ENCODE measurements at regions not wholly inside any gene's neighbourhood (a gene's known extent, or its start where the extent isn't known, plus 50 kb on each side); places are given as distances from the start of the nearest gene placed in this dataset.

DNA sequence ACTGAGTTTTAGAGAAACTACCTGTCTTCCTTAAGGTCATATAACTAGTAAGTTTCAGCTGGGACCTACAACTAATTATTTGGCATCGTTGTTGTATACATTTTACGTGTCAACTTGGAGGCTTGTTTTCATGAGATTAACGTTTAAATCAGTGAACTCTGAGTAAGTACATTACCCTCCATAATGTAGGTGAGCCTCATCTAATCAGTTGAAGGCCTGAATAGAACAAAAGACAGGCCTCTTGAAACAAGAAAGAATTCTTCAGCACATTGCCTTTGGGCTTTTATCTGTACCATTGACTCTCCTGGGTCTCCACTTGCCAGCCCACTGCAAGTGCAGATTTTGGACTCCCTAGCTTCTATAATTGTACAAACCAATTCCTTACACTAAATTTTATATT lies 364.6 kb downstream of the ADGRL2 start:
- no peaks in the 10 kb centered on the region for H3K36me3 ChIP-seq (ENCODE audit: control insufficient read depth in 1 of 2, insufficient read depth in 2 of 2, low read length in 2 of 2)
- H3K27ac ChIP-seq (ENCODE audit: low read length), result no peak overlapping the region
- H3K4me3 ChIP-seq (ENCODE audit: low read depth in 1 of 2, low read length in 2 of 2), result no peak overlapping the region
- H3K27me3 ChIP-seq (ENCODE audit: low read depth, low read length), result no peaks in the 10 kb centered on the region
- no peaks in the 10 kb centered on the region for H3K9me3 ChIP-seq (ENCODE audit: control insufficient read depth in 1 of 2, low read length in 2 of 2)
- peaks cover 0 to 13% of the 10 kb centered on the region in 2 donors for H3K4me1 ChIP-seq (ENCODE audit: control insufficient read depth in 1 of 2, insufficient read depth in 2 of 2, low read length in 2 of 2)

- Histone ChIP-seq H3K27me3 (ENCODE audit: low read depth, low read length) (no peaks in the 10 kb centered on the region), H3K4me1 (ENCODE audit: control insufficient read depth in 1 of 2, insufficient read depth in 2 of 2, low read length in 2 of 2) (peaks cover 0 to 13% of the 10 kb centered on the region in 2 donors), H3K27ac (ENCODE audit: low read length) (no peak overlapping the region), H3K9me3 (ENCODE audit: control insufficient read depth in 1 of 2, low read length in 2 of 2) (no peaks in the 10 kb centered on the region), H3K36me3 (ENCODE audit: control insufficient read depth in 1 of 2, insufficient read depth in 2 of 2, low read length in 2 of 2) (no peaks in the 10 kb centered on the region), H3K4me3 (ENCODE audit: low read depth in 1 of 2, low read length in 2 of 2) (no peak overlapping the region)
Observed at GRCh38 chr1:82162486-82163420, 362.0 kb downstream of the ADGRL2 start.

- no peaks in the 10 kb centered on the region for H3K9me3 ChIP-seq (ENCODE audit: control insufficient read depth in 1 of 2, low read length in 2 of 2)
- H3K36me3 ChIP-seq (ENCODE audit: control insufficient read depth in 1 of 2, insufficient read depth in 2 of 2, low read length in 2 of 2), result no peaks in the 10 kb centered on the region
- H3K27ac ChIP-seq (ENCODE audit: low read length), result no peak overlapping the region
- no peaks in the 10 kb centered on the region for H3K27me3 ChIP-seq (ENCODE audit: low read depth, low read length)
- peaks cover 0 to 13% of the 10 kb centered on the region in 2 donors for H3K4me1 ChIP-seq (ENCODE audit: control insufficient read depth in 1 of 2, insufficient read depth in 2 of 2, low read length in 2 of 2)
- H3K4me3 ChIP-seq (ENCODE audit: low read depth in 1 of 2, low read length in 2 of 2), result peak overlapping the region; percentile 47 to 60
Observed at GRCh38 chr1:82161700-82162141, 361.0 kb downstream of the ADGRL2 start.

DNA sequence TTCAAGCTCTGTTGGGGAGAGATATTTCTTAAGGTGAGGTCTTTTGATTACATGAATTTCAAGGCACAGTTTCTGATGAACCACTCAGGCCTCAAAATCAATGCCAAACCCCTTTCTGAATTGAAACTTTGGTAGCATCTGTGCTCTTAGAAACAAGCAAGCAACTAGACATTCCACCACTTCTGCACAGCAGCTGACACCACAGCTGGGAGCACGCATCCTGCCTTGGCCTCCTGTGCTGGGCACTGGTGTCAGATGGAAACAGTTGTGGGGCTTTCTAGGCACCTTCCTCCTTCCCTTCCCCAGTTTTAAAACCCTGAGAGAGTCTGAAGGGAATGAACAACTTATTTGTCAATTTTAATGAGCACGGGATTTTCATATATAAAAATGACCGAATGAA lies 360.2 kb downstream of the ADGRL2 start:
- Histone ChIP-seq H3K9me3 (ENCODE audit: control insufficient read depth in 1 of 2, low read length in 2 of 2) (no peaks in the 10 kb centered on the region), H3K4me3 (ENCODE audit: low read depth in 1 of 2, low read length in 2 of 2) (no peak overlapping the region), H3K27me3 (ENCODE audit: low read depth, low read length) (no peaks in the 10 kb centered on the region), H3K4me1 (ENCODE audit: control insufficient read depth in 1 of 2, insufficient read depth in 2 of 2, low read length in 2 of 2) (peaks cover 0 to 13% of the 10 kb centered on the region in 2 donors), H3K27ac (ENCODE audit: low read length) (no peak overlapping the region), H3K36me3 (ENCODE audit: control insufficient read depth in 1 of 2, insufficient read depth in 2 of 2, low read length in 2 of 2) (no peaks in the 10 kb centered on the region)

- H3K4me1 ChIP-seq (ENCODE audit: control insufficient read depth in 1 of 2, insufficient read depth in 2 of 2, low read length in 2 of 2), result peaks cover 0 to 13% of the 10 kb centered on the region in 2 donors
- H3K27me3 ChIP-seq (ENCODE audit: low read depth, low read length), result no peaks in the 10 kb centered on the region
- no peak overlapping the region for H3K4me3 ChIP-seq (ENCODE audit: low read depth in 1 of 2, low read length in 2 of 2)
- H3K36me3 ChIP-seq (ENCODE audit: control insufficient read depth in 1 of 2, insufficient read depth in 2 of 2, low read length in 2 of 2), result no peaks in the 10 kb centered on the region
- no peak overlapping the region for H3K27ac ChIP-seq (ENCODE audit: low read length)
- no peaks in the 10 kb centered on the region for H3K9me3 ChIP-seq (ENCODE audit: control insufficient read depth in 1 of 2, low read length in 2 of 2)
Observed at GRCh38 chr1:82160036-82160435, 359.3 kb downstream of the ADGRL2 start.

DNA sequence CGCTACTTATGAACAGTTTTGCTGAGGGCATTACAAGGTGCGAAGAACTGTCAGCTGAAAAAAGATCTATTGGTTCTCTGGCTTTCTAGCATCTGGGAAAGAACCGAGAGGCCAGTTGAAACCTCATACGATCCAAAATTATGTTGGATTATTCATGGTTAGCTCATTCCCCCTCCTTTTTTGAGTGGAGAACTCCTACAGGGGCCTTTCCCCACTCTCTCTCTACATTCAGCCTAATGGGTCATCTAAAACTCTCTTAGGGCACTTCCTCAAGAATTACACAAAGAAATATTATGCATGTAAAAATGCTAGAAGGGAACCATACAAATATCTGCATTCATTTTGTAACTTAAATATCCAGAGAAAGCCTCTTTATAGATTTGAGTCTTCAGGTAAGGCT lies 358.2 kb downstream of the ADGRL2 start:
- H3K36me3 ChIP-seq (ENCODE audit: control insufficient read depth in 1 of 2, insufficient read depth in 2 of 2, low read length in 2 of 2), result no peaks in the 10 kb centered on the region
- no peak overlapping the region for H3K4me3 ChIP-seq (ENCODE audit: low read depth in 1 of 2, low read length in 2 of 2)
- no peak overlapping the region for H3K27ac ChIP-seq (ENCODE audit: low read length)
- H3K27me3 ChIP-seq (ENCODE audit: low read depth, low read length), result no peaks in the 10 kb centered on the region
- no peaks in the 10 kb centered on the region for H3K9me3 ChIP-seq (ENCODE audit: control insufficient read depth in 1 of 2, low read length in 2 of 2)
- H3K4me1 ChIP-seq (ENCODE audit: control insufficient read depth in 1 of 2, insufficient read depth in 2 of 2, low read length in 2 of 2), result peaks cover 0 to 13% of the 10 kb centered on the region in 2 donors

GRCh38 chr1:82154219-82154970 lies 353.7 kb downstream of the ADGRL2 start:
- H3K9me3 ChIP-seq (ENCODE audit: control insufficient read depth in 1 of 2, low read length in 2 of 2), result no peaks in the 10 kb centered on the region
- no peaks in the 10 kb centered on the region for H3K27me3 ChIP-seq (ENCODE audit: low read depth, low read length)
- H3K36me3 ChIP-seq (ENCODE audit: control insufficient read depth in 1 of 2, insufficient read depth in 2 of 2, low read length in 2 of 2), result no peaks in the 10 kb centered on the region
- no peak overlapping the region for H3K27ac ChIP-seq (ENCODE audit: low read length)
- no peak overlapping the region for H3K4me3 ChIP-seq (ENCODE audit: low read depth in 1 of 2, low read length in 2 of 2)
- peaks cover 0 to 3% of the 10 kb centered on the region in 2 donors for H3K4me1 ChIP-seq (ENCODE audit: control insufficient read depth in 1 of 2, insufficient read depth in 2 of 2, low read length in 2 of 2)

GRCh38 chr1:82153752-82154151 lies 353.0 kb downstream of the ADGRL2 start:
- H3K9me3 ChIP-seq (ENCODE audit: control insufficient read depth in 1 of 2, low read length in 2 of 2), result no peaks in the 10 kb centered on the region
- H3K36me3 ChIP-seq (ENCODE audit: control insufficient read depth in 1 of 2, insufficient read depth in 2 of 2, low read length in 2 of 2), result no peaks in the 10 kb centered on the region
- peaks cover 0 to 3% of the 10 kb centered on the region in 2 donors for H3K4me1 ChIP-seq (ENCODE audit: control insufficient read depth in 1 of 2, insufficient read depth in 2 of 2, low read length in 2 of 2)
- no peak overlapping the region for H3K27ac ChIP-seq (ENCODE audit: low read length)
- H3K4me3 ChIP-seq (ENCODE audit: low read depth in 1 of 2, low read length in 2 of 2), result no peak overlapping the region
- no peaks in the 10 kb centered on the region for H3K27me3 ChIP-seq (ENCODE audit: low read depth, low read length)

DNA sequence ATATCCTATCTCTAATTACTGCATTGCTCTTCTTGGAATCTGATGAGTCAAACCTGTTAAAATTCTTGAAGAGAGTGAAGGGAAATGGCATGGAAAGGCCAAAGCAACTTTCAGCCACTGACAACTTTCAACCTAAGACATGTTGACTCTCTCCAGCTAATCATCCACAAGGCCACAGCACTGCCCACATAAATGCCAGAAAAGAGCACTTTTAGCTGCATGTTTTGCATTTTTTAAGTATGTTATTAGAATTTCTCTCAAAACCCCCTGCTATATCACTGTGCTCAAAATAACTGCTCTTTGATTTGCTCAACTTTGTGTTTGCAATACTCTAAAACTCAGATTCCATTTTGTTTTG lies 352.5 kb downstream of the ADGRL2 start:
- Histone ChIP-seq H3K9me3 (ENCODE audit: control insufficient read depth in 1 of 2, low read length in 2 of 2) (no peaks in the 10 kb centered on the region), H3K36me3 (ENCODE audit: control insufficient read depth in 1 of 2, insufficient read depth in 2 of 2, low read length in 2 of 2) (no peaks in the 10 kb centered on the region), H3K27ac (ENCODE audit: low read length) (no peak overlapping the region), H3K4me3 (ENCODE audit: low read depth in 1 of 2, low read length in 2 of 2) (no peak overlapping the region), H3K27me3 (ENCODE audit: low read depth, low read length) (no peaks in the 10 kb centered on the region), H3K4me1 (ENCODE audit: control insufficient read depth in 1 of 2, insufficient read depth in 2 of 2, low read length in 2 of 2) (peaks cover 0 to 3% of the 10 kb centered on the region in 2 donors)

DNA sequence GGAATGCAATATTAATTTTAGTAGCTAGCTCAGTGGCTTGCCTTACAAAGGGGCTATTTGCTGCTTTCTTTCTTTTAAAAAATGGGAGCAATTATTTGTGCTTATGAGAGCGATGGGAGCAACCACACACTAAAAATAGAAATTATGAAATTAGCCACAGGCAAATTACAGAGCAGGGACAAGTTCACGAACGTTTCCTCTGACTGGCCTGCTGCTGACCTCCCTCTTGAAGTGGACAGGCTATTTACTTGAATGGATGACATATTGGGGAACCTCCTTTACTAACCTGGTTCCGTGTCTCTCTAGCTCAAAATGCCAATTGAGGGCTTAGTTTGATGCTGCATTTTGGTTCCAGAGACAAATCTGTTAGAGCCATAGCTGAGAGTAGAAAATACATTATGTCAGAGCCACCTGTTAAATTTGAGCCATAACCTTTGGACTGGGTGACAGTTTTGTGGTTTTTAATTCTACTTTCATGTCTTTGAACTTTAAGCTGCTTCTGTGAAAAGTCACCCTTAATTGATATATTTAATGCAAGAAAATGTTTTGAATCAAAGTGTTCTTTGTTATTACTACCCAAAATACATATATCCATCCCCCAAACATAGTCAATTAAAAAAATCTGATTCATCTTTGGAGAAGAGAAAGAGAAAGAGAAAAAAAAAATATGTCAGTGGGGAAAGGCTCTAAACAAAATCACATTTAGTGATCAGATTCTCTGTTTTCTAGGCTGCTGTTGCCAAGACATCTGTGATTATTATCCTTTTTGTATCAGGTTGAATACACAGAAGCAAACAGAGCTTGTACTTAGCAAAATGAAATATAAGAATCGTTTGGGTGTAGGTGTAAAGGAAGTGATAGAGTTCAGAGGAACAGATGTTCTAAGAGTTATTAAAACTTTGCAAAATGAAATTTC lies 351.9 kb downstream of the ADGRL2 start:
- Histone ChIP-seq H3K4me3 (ENCODE audit: low read depth in 1 of 2, low read length in 2 of 2) (no peak overlapping the region), H3K4me1 (ENCODE audit: control insufficient read depth in 1 of 2, insufficient read depth in 2 of 2, low read length in 2 of 2) (peaks cover 0 to 3% of the 10 kb centered on the region in 2 donors), H3K36me3 (ENCODE audit: control insufficient read depth in 1 of 2, insufficient read depth in 2 of 2, low read length in 2 of 2) (no peaks in the 10 kb centered on the region), H3K9me3 (ENCODE audit: control insufficient read depth in 1 of 2, low read length in 2 of 2) (no peaks in the 10 kb centered on the region), H3K27me3 (ENCODE audit: low read depth, low read length) (no peaks in the 10 kb centered on the region), H3K27ac (ENCODE audit: low read length) (no peak overlapping the region)

DNA sequence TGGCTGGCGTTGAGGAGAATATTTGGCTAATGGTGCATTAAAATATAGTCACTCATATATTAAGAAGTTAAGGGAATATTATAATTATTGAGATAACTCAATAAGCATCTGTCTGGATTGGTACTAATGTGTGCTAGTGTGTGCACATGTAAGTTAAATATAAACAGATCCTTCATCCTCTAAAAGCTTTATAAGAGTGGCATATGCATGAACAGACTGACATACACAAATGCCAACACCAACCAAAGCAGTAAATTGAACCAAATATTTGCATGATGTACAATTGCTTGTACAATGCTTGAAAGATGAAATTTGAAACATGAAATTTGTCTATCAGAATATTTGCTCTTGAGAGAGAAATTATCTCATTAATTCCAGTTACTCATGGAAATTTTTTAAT lies 344.9 kb downstream of the ADGRL2 start:
- Histone ChIP-seq H3K36me3 (ENCODE audit: control insufficient read depth in 1 of 2, insufficient read depth in 2 of 2, low read length in 2 of 2) (no peaks in the 10 kb centered on the region), H3K27me3 (ENCODE audit: low read depth, low read length) (no peaks in the 10 kb centered on the region), H3K27ac (ENCODE audit: low read length) (no peak overlapping the region), H3K4me1 (ENCODE audit: control insufficient read depth in 1 of 2, insufficient read depth in 2 of 2, low read length in 2 of 2) (no peaks in the 10 kb centered on the region), H3K4me3 (ENCODE audit: low read depth in 1 of 2, low read length in 2 of 2) (no peak overlapping the region), H3K9me3 (ENCODE audit: control insufficient read depth in 1 of 2, low read length in 2 of 2) (no peaks in the 10 kb centered on the region)
